ENCODE measurements at regions not wholly inside any gene's neighbourhood (a gene's known extent, or its start where the extent isn't known, plus 50 kb on each side); places are given as distances from the start of the nearest gene placed in this dataset.

DNA sequence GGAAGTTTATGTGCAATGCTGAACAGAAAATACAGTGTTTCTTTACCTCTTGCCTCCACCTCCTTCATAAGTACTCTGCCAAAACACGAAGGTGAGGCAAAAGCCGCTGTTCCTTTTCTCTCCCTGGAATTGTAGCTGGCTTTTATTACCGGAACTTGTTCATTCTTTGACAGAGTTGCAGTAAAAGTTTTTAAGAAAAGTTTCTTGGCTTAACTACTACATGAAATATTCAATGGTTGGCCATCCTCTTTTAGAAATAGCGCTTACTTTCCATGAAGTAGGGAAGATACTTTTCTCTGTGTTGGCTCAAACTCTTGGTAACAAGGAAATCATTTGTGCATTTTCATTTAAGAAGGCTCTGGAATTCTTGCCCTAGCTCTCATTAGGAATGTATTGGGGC lies 950.7 kb upstream of the FANCL start:
- no peak for ATAC-seq

DNA sequence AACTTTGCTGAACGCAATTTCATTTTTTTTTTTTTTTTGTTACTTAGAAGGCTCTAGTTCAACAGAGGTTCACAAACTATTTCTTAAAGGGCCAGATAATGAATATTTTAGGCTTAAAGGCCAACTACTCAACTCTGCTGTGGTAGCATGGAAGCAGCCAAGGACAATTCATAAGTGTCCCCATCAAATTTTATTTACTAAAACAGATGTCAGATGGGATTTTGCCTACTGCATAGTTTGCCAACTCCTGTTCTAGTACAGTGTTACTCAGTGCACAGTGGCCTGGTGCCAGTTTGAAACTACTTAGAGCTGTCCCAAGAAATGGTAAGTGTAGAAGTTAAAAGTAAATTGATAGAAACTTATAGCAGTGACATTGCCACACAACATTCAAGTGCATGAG lies 949.4 kb upstream of the FANCL start:
- ATAC-seq, result no peak
- TF ChIP-seq ZNF70 (CRISPR knock-in tag; IDR thresholded peaks at IDR 0.05) (no peak), OSR1 (CRISPR knock-in tag; IDR thresholded peaks at IDR 0.05) (no peak), ESRRG (CRISPR knock-in tag; IDR thresholded peaks at IDR 0.05) (no peak), ZFP30 (CRISPR knock-in tag; IDR thresholded peaks at IDR 0.05) (no peak), TCF4 (CRISPR knock-in tag; IDR thresholded peaks at IDR 0.05; ENCODE audit: borderline replicate concordance) (no peak), RARB (CRISPR knock-in tag; IDR thresholded peaks at IDR 0.05) (no peak), CSDC2 (CRISPR knock-in tag; IDR thresholded peaks at IDR 0.05) (no peak), CSRNP3 (CRISPR knock-in tag; IDR thresholded peaks at IDR 0.05) (no peak), ZNF8 (CRISPR knock-in tag; IDR thresholded peaks at IDR 0.05) (no peak), ARNTL (CRISPR knock-in tag; IDR thresholded peaks at IDR 0.05; ENCODE audit: borderline replicate concordance, low read depth) (no peak), ZFP3 (CRISPR knock-in tag; IDR thresholded peaks at IDR 0.05) (no peak), PPARA (CRISPR knock-in tag; IDR thresholded peaks at IDR 0.05; ENCODE audit: borderline replicate concordance) (no peak), BACH2 (CRISPR knock-in tag; IDR thresholded peaks at IDR 0.05; ENCODE audit: borderline replicate concordance) (no peak), TOX (CRISPR knock-in tag; IDR thresholded peaks at IDR 0.05; ENCODE audit: borderline replicate concordance) (no peak), ZNF565 (CRISPR knock-in tag; conservative IDR thresholded peaks at IDR 0.05; ENCODE audit: low read depth) (no peak), ISL1 (CRISPR knock-in tag; IDR thresholded peaks at IDR 0.05) (no peak)
- TF ChIP-seq, protein P1, sequence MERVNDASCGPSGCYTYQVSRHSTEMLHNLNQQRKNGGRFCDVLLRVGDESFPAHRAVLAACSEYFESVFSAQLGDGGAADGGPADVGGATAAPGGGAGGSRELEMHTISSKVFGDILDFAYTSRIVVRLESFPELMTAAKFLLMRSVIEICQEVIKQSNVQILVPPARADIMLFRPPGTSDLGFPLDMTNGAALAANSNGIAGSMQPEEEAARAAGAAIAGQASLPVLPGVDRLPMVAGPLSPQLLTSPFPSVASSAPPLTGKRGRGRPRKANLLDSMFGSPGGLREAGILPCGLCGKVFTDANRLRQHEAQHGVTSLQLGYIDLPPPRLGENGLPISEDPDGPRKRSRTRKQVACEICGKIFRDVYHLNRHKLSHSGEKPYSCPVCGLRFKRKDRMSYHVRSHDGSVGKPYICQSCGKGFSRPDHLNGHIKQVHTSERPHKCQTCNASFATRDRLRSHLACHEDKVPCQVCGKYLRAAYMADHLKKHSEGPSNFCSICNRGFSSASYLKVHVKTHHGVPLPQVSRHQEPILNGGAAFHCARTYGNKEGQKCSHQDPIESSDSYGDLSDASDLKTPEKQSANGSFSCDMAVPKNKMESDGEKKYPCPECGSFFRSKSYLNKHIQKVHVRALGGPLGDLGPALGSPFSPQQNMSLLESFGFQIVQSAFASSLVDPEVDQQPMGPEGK (CRISPR knock-in tag; IDR thresholded peaks at IDR 0.05; ENCODE audit: borderline replicate concordance), result no peak
- TF ChIP-seq, protein P2, sequence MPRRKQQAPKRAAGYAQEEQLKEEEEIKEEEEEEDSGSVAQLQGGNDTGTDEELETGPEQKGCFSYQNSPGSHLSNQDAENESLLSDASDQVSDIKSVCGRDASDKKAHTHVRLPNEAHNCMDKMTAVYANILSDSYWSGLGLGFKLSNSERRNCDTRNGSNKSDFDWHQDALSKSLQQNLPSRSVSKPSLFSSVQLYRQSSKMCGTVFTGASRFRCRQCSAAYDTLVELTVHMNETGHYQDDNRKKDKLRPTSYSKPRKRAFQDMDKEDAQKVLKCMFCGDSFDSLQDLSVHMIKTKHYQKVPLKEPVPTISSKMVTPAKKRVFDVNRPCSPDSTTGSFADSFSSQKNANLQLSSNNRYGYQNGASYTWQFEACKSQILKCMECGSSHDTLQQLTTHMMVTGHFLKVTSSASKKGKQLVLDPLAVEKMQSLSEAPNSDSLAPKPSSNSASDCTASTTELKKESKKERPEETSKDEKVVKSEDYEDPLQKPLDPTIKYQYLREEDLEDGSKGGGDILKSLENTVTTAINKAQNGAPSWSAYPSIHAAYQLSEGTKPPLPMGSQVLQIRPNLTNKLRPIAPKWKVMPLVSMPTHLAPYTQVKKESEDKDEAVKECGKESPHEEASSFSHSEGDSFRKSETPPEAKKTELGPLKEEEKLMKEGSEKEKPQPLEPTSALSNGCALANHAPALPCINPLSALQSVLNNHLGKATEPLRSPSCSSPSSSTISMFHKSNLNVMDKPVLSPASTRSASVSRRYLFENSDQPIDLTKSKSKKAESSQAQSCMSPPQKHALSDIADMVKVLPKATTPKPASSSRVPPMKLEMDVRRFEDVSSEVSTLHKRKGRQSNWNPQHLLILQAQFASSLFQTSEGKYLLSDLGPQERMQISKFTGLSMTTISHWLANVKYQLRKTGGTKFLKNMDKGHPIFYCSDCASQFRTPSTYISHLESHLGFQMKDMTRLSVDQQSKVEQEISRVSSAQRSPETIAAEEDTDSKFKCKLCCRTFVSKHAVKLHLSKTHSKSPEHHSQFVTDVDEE (CRISPR knock-in tag; IDR thresholded peaks at IDR 0.05), result no peak

More for the DNA sequence above, 950.7 kb upstream of the FANCL start:
- TF ChIP-seq GLIS3 (CRISPR knock-in tag; IDR thresholded peaks at IDR 0.05), result no peak
- TF ChIP-seq TCF4 (CRISPR knock-in tag; IDR thresholded peaks at IDR 0.05; ENCODE audit: borderline replicate concordance), result no peak
- no peak for TF ChIP-seq ZNF8 (CRISPR knock-in tag; IDR thresholded peaks at IDR 0.05)
- no peak for TF ChIP-seq TOX (CRISPR knock-in tag; IDR thresholded peaks at IDR 0.05; ENCODE audit: borderline replicate concordance)
- TF ChIP-seq, protein P3, sequence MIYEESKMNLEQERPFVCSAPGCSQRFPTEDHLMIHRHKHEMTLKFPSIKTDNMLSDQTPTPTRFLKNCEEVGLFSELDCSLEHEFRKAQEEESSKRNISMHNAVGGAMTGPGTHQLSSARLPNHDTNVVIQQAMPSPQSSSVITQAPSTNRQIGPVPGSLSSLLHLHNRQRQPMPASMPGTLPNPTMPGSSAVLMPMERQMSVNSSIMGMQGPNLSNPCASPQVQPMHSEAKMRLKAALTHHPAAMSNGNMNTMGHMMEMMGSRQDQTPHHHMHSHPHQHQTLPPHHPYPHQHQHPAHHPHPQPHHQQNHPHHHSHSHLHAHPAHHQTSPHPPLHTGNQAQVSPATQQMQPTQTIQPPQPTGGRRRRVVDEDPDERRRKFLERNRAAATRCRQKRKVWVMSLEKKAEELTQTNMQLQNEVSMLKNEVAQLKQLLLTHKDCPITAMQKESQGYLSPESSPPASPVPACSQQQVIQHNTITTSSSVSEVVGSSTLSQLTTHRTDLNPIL (CRISPR knock-in tag; IDR thresholded peaks at IDR 0.05; ENCODE audit: low read depth), result no peak
- no peak for TF ChIP-seq CSRNP3 (CRISPR knock-in tag; IDR thresholded peaks at IDR 0.05)
- TF ChIP-seq OSR1 (CRISPR knock-in tag; IDR thresholded peaks at IDR 0.05), result no peak
- TF ChIP-seq ZNF70 (CRISPR knock-in tag; IDR thresholded peaks at IDR 0.05), result no peak
- no peak for TF ChIP-seq ZC3H10 (CRISPR knock-in tag; IDR thresholded peaks at IDR 0.05)

DNA sequence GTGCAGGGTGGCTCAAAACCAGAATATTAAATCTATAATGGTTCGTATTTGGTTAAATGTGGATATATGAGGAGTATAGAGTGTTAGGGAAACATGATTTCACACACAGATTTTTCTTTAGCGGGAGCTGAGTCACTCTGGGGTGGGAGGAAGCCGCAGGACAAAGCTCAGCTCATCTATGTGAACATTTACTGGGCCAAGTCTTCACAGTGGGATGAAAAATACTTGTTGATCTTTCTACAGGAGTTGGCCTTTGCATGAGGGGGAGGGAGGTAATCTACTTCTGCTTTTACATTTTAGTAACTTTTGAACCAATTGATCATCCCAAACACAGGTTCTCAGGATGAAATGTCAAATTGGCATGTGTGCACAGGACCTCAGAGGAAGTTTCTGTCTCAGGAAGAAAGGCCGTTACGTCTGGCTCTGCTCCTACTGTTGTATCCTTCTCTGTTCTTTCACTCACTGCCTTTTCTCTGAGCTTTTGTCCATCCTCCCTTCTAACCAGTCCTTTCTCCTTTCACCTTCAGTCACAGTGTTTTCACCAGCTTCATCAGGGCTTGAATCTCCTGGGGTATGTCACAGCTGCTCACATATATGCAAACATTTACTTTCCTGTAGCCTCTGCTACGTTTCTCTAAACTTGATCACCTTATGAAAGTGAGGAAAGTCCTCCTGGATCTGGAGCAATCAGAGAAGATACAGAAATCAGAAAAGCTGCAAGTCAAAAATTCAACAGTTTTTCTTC lies 943.3 kb upstream of the FANCL start:
- ATAC-seq, result no peak
- no peak for TF ChIP-seq ZNF8 (CRISPR knock-in tag; IDR thresholded peaks at IDR 0.05)
- TF ChIP-seq ZC3H10 (CRISPR knock-in tag; IDR thresholded peaks at IDR 0.05), result no peak
- no peak for TF ChIP-seq ESRRG (CRISPR knock-in tag; IDR thresholded peaks at IDR 0.05)
- TF ChIP-seq PPARA (CRISPR knock-in tag; IDR thresholded peaks at IDR 0.05; ENCODE audit: borderline replicate concordance), result no peak
- no peak for TF ChIP-seq CSRNP3 (CRISPR knock-in tag; IDR thresholded peaks at IDR 0.05)
- TF ChIP-seq BACH2 (CRISPR knock-in tag; IDR thresholded peaks at IDR 0.05; ENCODE audit: borderline replicate concordance), result no peak
- no peak for TF ChIP-seq CSDC2 (CRISPR knock-in tag; IDR thresholded peaks at IDR 0.05)
- no peak for TF ChIP-seq RARB (CRISPR knock-in tag; IDR thresholded peaks at IDR 0.05)
- TF ChIP-seq ZNF70 (CRISPR knock-in tag; IDR thresholded peaks at IDR 0.05), result no peak
- no peak for TF ChIP-seq POU6F1 (CRISPR knock-in tag; IDR thresholded peaks at IDR 0.05; ENCODE audit: borderline replicate concordance, low read depth)
- no peak for TF ChIP-seq ARNTL (CRISPR knock-in tag; IDR thresholded peaks at IDR 0.05; ENCODE audit: borderline replicate concordance, low read depth)
- TF ChIP-seq TOX (CRISPR knock-in tag; IDR thresholded peaks at IDR 0.05; ENCODE audit: borderline replicate concordance), result no peak
- TF ChIP-seq SNAI2 (CRISPR knock-in tag; IDR thresholded peaks at IDR 0.05), result no peak
- TF ChIP-seq ZFP3 (CRISPR knock-in tag; IDR thresholded peaks at IDR 0.05), result no peak
- TF ChIP-seq OSR1 (CRISPR knock-in tag; IDR thresholded peaks at IDR 0.05), result no peak
